H9 (cell line): ENCODE measurements at regions not wholly inside any gene's neighbourhood (a gene's known extent, or its start where the extent isn't known, plus 50 kb on each side); places are given as distances from the start of the nearest gene placed in this dataset.

Experiments
- DNase-seq: peaks from one replicate; pipeline ENCODE4 v3.0.0-alpha.2; 2017
- H2AFZ ChIP-seq: one replicate; pipeline ENCODE4 v1.6.1; 2013; ENCODE audit warnings: mild to moderate bottlenecking, low read length, control low read depth, moderate library complexity
- H2AK5ac ChIP-seq: 2 replicates; pipeline ENCODE4 v1.6.1; 2013; ENCODE audit warnings: low read length, control low read depth, mixed read lengths; ENCODE audit not compliant: insufficient read length
- H2BK120ac ChIP-seq: one replicate; pipeline ENCODE4 v1.6.1; 2013; ENCODE audit warnings: low read depth, mild to moderate bottlenecking, low read length, control low read depth, inconsistent platforms; ENCODE audit not compliant: poor library complexity, severe bottlenecking
- H2BK12ac ChIP-seq: 2 replicates; pipeline ENCODE4 v1.6.1; 2013; ENCODE audit warnings: low read length, control low read depth, mixed read lengths, low read depth; ENCODE audit not compliant: insufficient read length
- H2BK15ac ChIP-seq: 2 replicates; pipeline ENCODE4 v1.6.1; 2013; ENCODE audit warnings: low read depth, low read length, control low read depth
- H2BK20ac ChIP-seq: one replicate; pipeline ENCODE4 v1.6.1; 2013; ENCODE audit warnings: low read depth, mild to moderate bottlenecking, low read length, control low read depth, inconsistent platforms; ENCODE audit not compliant: poor library complexity, severe bottlenecking
- H2BK5ac ChIP-seq: 2 replicates; pipeline ENCODE4 v1.6.1; 2013; ENCODE audit warnings: low read length, control low read depth, mixed read lengths; ENCODE audit not compliant: insufficient read length
- H3K14ac ChIP-seq: 2 replicates; pipeline ENCODE4 v1.6.1; 2013; ENCODE audit warnings: low read length, control low read depth; ENCODE audit not compliant: insufficient read depth
- H3K18ac ChIP-seq: 2 replicates; pipeline ENCODE4 v1.6.1; 2013; ENCODE audit warnings: low read depth, mild to moderate bottlenecking, mixed read lengths, low read length, control low read depth; ENCODE audit not compliant: insufficient read length
- H3K23ac ChIP-seq: 2 replicates; pipeline ENCODE4 v1.6.1; 2013; ENCODE audit warnings: low read length, control low read depth, mixed read lengths, low read depth; ENCODE audit not compliant: insufficient read length
- H3K23me2 ChIP-seq: 2 replicates; pipeline ENCODE4 v1.6.1; 2013; ENCODE audit warnings: low read depth, mild to moderate bottlenecking, mixed read lengths, low read length, control low read depth; ENCODE audit not compliant: insufficient read length, poor library complexity, severe bottlenecking
- H3K27ac ChIP-seq: 2 replicates; pipeline ENCODE4 v1.5.1; 2013; ENCODE audit warnings: low read length, control low read depth, mixed read lengths, low read depth; ENCODE audit not compliant: insufficient read length
- H3K27me3 ChIP-seq: 2 replicates; pipeline ENCODE4 v1.6.1; 2013; ENCODE audit warnings: low read length, control low read depth, inconsistent platforms; ENCODE audit not compliant: insufficient read depth
- H3K4ac ChIP-seq: 2 replicates; pipeline ENCODE4 v1.6.1; 2013; ENCODE audit warnings: low read depth, mild to moderate bottlenecking, control low read depth, inconsistent platforms, low read length, moderate library complexity
- H3K4me1 ChIP-seq: 2 replicates; pipeline ENCODE4 v1.6.1; 2013; ENCODE audit warnings: low read length, control low read depth, inconsistent platforms; ENCODE audit not compliant: insufficient read depth
- H3K4me2 ChIP-seq: 2 replicates; pipeline ENCODE4 v1.6.1; 2013; ENCODE audit warnings: low read length, control low read depth, mixed read lengths; ENCODE audit not compliant: insufficient read length, insufficient read depth
- H3K56ac ChIP-seq: 2 replicates; pipeline ENCODE4 v1.6.1; 2013; ENCODE audit warnings: low read depth, mild to moderate bottlenecking, mixed read lengths, low read length, control low read depth; ENCODE audit not compliant: insufficient read length
- H3K79me1 ChIP-seq: 2 replicates; pipeline ENCODE4 v1.6.1; 2013; ENCODE audit warnings: low read depth, mild to moderate bottlenecking, moderate library complexity, low read length, control low read depth, inconsistent platforms; ENCODE audit not compliant: insufficient read depth, poor library complexity, severe bottlenecking
- H3K79me2 ChIP-seq: 2 replicates; pipeline ENCODE4 v1.6.1; 2013; ENCODE audit warnings: low read length, control low read depth, inconsistent platforms; ENCODE audit not compliant: insufficient read depth
- H3K9ac ChIP-seq: 2 replicates; pipeline ENCODE4 v1.6.1; 2013; ENCODE audit warnings: low read length, control low read depth, mixed read lengths; ENCODE audit not compliant: insufficient read length; ENCODE audit errors: extremely low read depth
- H3K9me3 ChIP-seq: one replicate; pipeline ENCODE4 v1.6.1; 2013; ENCODE audit warnings: low read depth, low read length, inconsistent platforms; ENCODE audit not compliant: control insufficient read depth
- H3T11ph ChIP-seq: one replicate; pipeline ENCODE4 v1.6.1; 2013; ENCODE audit warnings: mild to moderate bottlenecking, low read length, control low read depth, inconsistent platforms
- H4K20me1 ChIP-seq: one replicate; pipeline ENCODE4 v1.6.1; 2013; ENCODE audit not compliant: control insufficient read depth, insufficient read length, insufficient read depth
- H4K5ac ChIP-seq: 2 replicates; pipeline ENCODE4 v1.6.1; 2013; ENCODE audit warnings: low read depth, mild to moderate bottlenecking, mixed read lengths, low read length, control low read depth; ENCODE audit not compliant: insufficient read length
- H4K8ac ChIP-seq: replicated peaks from 2 replicates; pipeline ENCODE4 v1.6.1; 2013; ENCODE audit warnings: low read length, control low read depth, mixed read lengths, low read depth; ENCODE audit not compliant: insufficient read length
- H4K91ac ChIP-seq: 2 replicates; pipeline ENCODE4 v1.6.1; 2013; ENCODE audit warnings: low read depth, mild to moderate bottlenecking, moderate library complexity, mixed read lengths, low read length, control low read depth; ENCODE audit not compliant: insufficient read length
- H3K27ac Mint-ChIP-seq, 3 experiments: 2 replicates in 2 of 3; 3 replicates in 1 of 3; pipeline ENCODE4 v1.8.0; 2020 to 2021; ENCODE audit warnings: mixed read lengths in 3 of 3, mild to moderate bottlenecking in 1 of 3, moderate library complexity in 1 of 3
- H3K27me3 Mint-ChIP-seq: 2 replicates; pipeline ENCODE4 v1.8.0; 2021; ENCODE audit warnings: low read depth, mild to moderate bottlenecking, moderate library complexity, mixed read lengths
- H3K36me3 Mint-ChIP-seq, 3 experiments: 2 replicates in 2 of 3; 3 replicates in 1 of 3; pipeline ENCODE4 v1.8.0; 2020 to 2021; ENCODE audit warnings: low read depth in 3 of 3, mixed read lengths in 3 of 3; ENCODE audit not compliant: insufficient read depth in 1 of 3
- H3K4me1 Mint-ChIP-seq, 2 experiments: 2 replicates each; pipeline ENCODE4 v1.8.0; 2020; ENCODE audit warnings: mixed read lengths in 2 of 2
- H3K4me3 Mint-ChIP-seq, 2 experiments: 2 replicates in 1 of 2; 3 replicates in 1 of 2; pipeline ENCODE4 v1.8.0; 2020 to 2021; ENCODE audit warnings: mild to moderate bottlenecking in 2 of 2, mixed read lengths in 2 of 2, moderate library complexity in 1 of 2
- H3K9me3 Mint-ChIP-seq, 2 experiments: 2 replicates in 1 of 2; 3 replicates in 1 of 2; pipeline ENCODE4 v1.8.0; 2020; ENCODE audit warnings: mild to moderate bottlenecking in 2 of 2, mixed read lengths in 2 of 2, moderate library complexity in 1 of 2
- WGBS: extraction: QIAGEN DNeasy Blood & Tissue Kit; methylation state at CpG from one replicate; pipeline ENCODE4 v1.1.7; 2013; ENCODE audit warnings: missing lambda C conversion rate, low lambda C conversion rate, mixed read lengths; ENCODE audit not compliant: insufficient read length; ENCODE audit errors: extremely low coverage; 5-methylcytosine and 5-hydroxymethylcytosine counted together
- TF ChIP-seq, protein P1 (sequence below): fragments of 200-600 bp; sonication (generic); conservative IDR thresholded peaks from 3 replicates; pipeline ENCODE4 v1.8.0; 2021; ENCODE audit warnings: antibody characterized with exemption, mild to moderate bottlenecking

DNA sequence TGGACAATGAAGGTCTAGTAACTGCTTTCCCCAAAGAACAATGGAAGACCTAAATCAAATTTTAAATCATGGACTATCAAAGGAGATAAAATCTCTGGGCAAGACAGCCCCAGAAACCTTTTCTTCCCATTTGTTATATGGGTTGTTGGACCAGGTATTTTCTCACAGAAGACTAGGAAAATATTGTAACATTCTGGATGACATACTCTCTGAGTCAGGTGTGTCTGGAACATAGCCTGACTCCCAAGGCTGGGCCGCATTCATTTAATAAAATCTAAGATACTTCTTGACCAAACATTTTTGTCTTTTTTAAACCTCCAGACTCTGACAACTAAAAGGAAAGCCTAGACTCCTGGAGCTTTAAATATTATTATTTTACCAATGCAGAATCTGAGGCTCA lies 87.9 kb downstream of the ATP23 start:
- Histone ChIP-seq H2BK20ac (no peak overlapping the region), H3K27me3 (no peaks in the 10 kb centered on the region), H3K79me2 (no peaks in the 10 kb centered on the region), H3K27ac (no peak overlapping the region), H3K23me2 (no peaks in the 10 kb centered on the region), H3K9ac (no peak overlapping the region), H4K8ac (no peak overlapping the region), H3K14ac (no peak overlapping the region), H3K79me1 (no peaks in the 10 kb centered on the region), H3K4me2 (no peak overlapping the region), H3K9me3 (peaks cover 3% of the 10 kb centered on the region), H2BK120ac (no peak overlapping the region), H4K91ac (no peak overlapping the region), H3K4me1 (no peaks in the 10 kb centered on the region), H2BK12ac (no peak overlapping the region), H2AFZ (no peak overlapping the region), H4K5ac (no peak overlapping the region), H3T11ph (no peak overlapping the region), H3K4ac (no peak overlapping the region), H2BK15ac (no peak overlapping the region), H2AK5ac (no peak overlapping the region), H3K23ac (no peak overlapping the region), H4K20me1 (no peaks in the 10 kb centered on the region), H3K56ac (no peak overlapping the region), H2BK5ac (no peak overlapping the region), H3K18ac (no peak overlapping the region)
- TF ChIP-seq, protein P1, sequence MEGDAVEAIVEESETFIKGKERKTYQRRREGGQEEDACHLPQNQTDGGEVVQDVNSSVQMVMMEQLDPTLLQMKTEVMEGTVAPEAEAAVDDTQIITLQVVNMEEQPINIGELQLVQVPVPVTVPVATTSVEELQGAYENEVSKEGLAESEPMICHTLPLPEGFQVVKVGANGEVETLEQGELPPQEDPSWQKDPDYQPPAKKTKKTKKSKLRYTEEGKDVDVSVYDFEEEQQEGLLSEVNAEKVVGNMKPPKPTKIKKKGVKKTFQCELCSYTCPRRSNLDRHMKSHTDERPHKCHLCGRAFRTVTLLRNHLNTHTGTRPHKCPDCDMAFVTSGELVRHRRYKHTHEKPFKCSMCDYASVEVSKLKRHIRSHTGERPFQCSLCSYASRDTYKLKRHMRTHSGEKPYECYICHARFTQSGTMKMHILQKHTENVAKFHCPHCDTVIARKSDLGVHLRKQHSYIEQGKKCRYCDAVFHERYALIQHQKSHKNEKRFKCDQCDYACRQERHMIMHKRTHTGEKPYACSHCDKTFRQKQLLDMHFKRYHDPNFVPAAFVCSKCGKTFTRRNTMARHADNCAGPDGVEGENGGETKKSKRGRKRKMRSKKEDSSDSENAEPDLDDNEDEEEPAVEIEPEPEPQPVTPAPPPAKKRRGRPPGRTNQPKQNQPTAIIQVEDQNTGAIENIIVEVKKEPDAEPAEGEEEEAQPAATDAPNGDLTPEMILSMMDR: no peak
- WGBS: no CpG with 5 or more reads among the region's 1 CpG
- no peak overlapping the region for H3K27ac Mint-ChIP-seq
- DNase-seq: no peak
- peaks cover 10 to 39% (median 24%) of the 10 kb centered on the region in 3 experiments; a peak in 5 of 7 replicates for H3K36me3 Mint-ChIP-seq
- no peak overlapping the region for H3K4me3 Mint-ChIP-seq
- H3K4me1 Mint-ChIP-seq: peaks cover 16 to 18% of the 10 kb centered on the region in 2 experiments
- peaks cover 34 to 44% of the 10 kb centered on the region in 2 experiments for H3K9me3 Mint-ChIP-seq
- no peaks in the 10 kb centered on the region for H3K27me3 Mint-ChIP-seq
